Activated CD8-positive, alpha-beta T cell treated with anti-CD3 and anti-CD28 coated beads for 36 hours (primary cell): ENCODE measurements at regions not wholly inside any gene's neighbourhood (a gene's known extent, or its start where the extent isn't known, plus 50 kb on each side); places are given as distances from the start of the nearest gene placed in this dataset.

Experiments used
- ATAC-seq: fragments of 200-7000 bp; cut with Tn5 transposase; one replicate; pipeline ENCODE4 v1.10.0; 2021; ENCODE audit warnings: mild to moderate bottlenecking, moderate library complexity
- CTCF ChIA-PET: fragments of 350-600 bp; sonication (Branson Sonifier 250); formaldehyde crosslinking; loops from one replicate; lab custom pipeline; 2021; ENCODE audit warnings: antibody characterized with exemption; lab: Charles Lee
- POLR2A ChIA-PET: fragments of 350-600 bp; sonication (Branson Sonifier 250); formaldehyde crosslinking; loops from one replicate; lab custom pipeline; 2021; ENCODE audit warnings: antibody characterized with exemption; lab: Charles Lee
- DNase-seq: peaks from one replicate; pipeline ENCODE4 v3.0.0-alpha.2; 2020
- H3K27ac Mint-ChIP-seq: one replicate; pipeline ENCODE4 v1.8.0; 2021; ENCODE audit warnings: mild to moderate bottlenecking, mixed read lengths
- H3K27me3 Mint-ChIP-seq: one replicate; pipeline ENCODE4 v1.8.0; 2021; ENCODE audit warnings: mixed read lengths
- H3K36me3 Mint-ChIP-seq: one replicate; pipeline ENCODE4 v1.8.0; 2021; ENCODE audit warnings: low read depth, mixed read lengths
- H3K4me1 Mint-ChIP-seq: one replicate; pipeline ENCODE4 v1.8.0; 2021; ENCODE audit warnings: low read depth, mixed read lengths
- H3K4me3 Mint-ChIP-seq: one replicate; pipeline ENCODE4 v1.8.0; 2021; ENCODE audit warnings: mild to moderate bottlenecking, moderate library complexity, mixed read lengths
- H3K9me3 Mint-ChIP-seq: one replicate; pipeline ENCODE4 v1.8.0; 2021; ENCODE audit warnings: mixed read lengths
- intact Hi-C: fragments of 100-400 bp; cut with micrococcal nuclease; formaldehyde crosslinking; loops from one replicate; pipeline ENCODE4 v1.10.0; 2022
- TF ChIP-seq, protein P1 (sequence below): fragments of 200-600 bp; IDR thresholded peaks from one replicate; pipeline ENCODE4 v1.8.0; 2022; ENCODE audit warnings: antibody characterized with exemption, mild to moderate bottlenecking

DNA sequence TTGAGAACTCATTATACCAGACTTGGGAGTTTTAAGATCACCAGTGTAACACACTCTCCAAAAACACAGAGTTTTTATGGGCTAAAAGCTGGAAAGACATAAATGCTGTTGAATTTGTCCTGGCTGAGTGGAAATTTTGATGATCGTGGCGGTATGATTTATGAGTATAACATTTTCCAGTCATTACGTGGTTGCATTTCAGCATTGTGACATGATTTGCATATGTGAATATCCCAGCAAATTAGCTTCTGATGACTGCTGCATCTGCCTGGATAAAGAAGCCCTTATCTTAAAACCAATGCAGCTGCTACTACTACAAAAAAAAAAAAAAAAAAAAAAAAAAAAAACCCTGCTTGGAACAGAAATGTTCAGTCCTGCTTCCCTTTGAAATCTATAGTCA is 850.9 kb downstream of the TFAP2A start:
- Mint-ChIP-seq H3K36me3 (no peaks in the 10 kb centered on the region), H3K9me3 (peaks cover 2% of the 10 kb centered on the region), H3K4me3 (no peak overlapping the region), H3K27ac (no peak overlapping the region), H3K27me3 (no peaks in the 10 kb centered on the region), H3K4me1 (no peaks in the 10 kb centered on the region)
- TF ChIP-seq, protein P1, sequence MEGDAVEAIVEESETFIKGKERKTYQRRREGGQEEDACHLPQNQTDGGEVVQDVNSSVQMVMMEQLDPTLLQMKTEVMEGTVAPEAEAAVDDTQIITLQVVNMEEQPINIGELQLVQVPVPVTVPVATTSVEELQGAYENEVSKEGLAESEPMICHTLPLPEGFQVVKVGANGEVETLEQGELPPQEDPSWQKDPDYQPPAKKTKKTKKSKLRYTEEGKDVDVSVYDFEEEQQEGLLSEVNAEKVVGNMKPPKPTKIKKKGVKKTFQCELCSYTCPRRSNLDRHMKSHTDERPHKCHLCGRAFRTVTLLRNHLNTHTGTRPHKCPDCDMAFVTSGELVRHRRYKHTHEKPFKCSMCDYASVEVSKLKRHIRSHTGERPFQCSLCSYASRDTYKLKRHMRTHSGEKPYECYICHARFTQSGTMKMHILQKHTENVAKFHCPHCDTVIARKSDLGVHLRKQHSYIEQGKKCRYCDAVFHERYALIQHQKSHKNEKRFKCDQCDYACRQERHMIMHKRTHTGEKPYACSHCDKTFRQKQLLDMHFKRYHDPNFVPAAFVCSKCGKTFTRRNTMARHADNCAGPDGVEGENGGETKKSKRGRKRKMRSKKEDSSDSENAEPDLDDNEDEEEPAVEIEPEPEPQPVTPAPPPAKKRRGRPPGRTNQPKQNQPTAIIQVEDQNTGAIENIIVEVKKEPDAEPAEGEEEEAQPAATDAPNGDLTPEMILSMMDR, result no peak
- DNase-seq (no peak), ATAC-seq (no peak)
- ChIA-PET POLR2A (no interaction called here), CTCF (no interaction called here)
- intact Hi-C loops, result no loop called here

DNA sequence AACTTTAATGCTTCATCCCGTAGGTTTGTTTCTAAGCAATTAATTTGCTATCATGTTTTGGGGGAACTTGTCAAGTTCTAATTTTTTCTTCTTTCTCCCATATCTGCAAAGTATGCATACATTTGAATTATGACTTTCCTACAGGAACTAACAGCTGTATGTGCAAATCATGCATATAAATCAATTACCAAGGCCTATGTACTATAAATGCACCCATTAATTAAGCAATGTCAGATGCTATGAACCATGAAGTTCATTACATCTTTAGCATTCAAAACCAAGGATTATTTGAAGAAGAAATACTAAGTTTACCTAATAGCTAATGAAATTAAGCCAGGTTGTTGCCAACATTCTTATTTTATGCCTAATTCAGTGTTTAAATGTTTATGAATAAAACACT is 851.3 kb downstream of the TFAP2A start:
- POLR2A ChIA-PET, result no interaction called here
- intact Hi-C loops, result no loop called here
- H3K9me3 Mint-ChIP-seq, result peaks cover 2% of the 10 kb centered on the region
- no peak overlapping the region for H3K4me3 Mint-ChIP-seq
- DNase-seq (no peak), ATAC-seq (no peak)
- no peak overlapping the region for H3K27ac Mint-ChIP-seq
- TF ChIP-seq, protein P1, result no peak
- H3K36me3 Mint-ChIP-seq, result no peaks in the 10 kb centered on the region
- CTCF ChIA-PET, result no interaction called here
- H3K4me1 Mint-ChIP-seq, result no peaks in the 10 kb centered on the region
- no peaks in the 10 kb centered on the region for H3K27me3 Mint-ChIP-seq

DNA sequence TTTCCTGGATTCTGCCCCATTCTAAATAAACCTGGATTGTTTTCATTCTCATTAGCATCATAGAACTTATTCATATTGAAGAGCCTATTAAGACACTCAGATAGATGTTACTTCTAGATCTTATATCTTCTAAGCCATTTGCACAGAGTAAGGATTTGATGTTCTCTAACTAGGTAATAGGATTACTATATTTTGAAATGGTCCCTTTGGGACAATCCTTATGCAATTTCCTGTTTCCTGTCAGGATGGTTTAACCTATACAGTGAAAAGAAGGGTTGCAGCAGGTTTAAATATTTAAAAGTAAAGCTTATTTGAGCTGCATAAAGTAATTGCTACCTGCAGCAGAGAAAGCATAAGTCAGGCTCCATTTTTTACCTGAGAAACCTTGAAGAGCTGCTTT is 860.1 kb downstream of the TFAP2A start:
- TF ChIP-seq, protein P1, result no peak
- Mint-ChIP-seq H3K36me3 (no peaks in the 10 kb centered on the region), H3K27ac (no peak overlapping the region), H3K4me1 (no peaks in the 10 kb centered on the region), H3K4me3 (no peak overlapping the region), H3K9me3 (peaks cover 3% of the 10 kb centered on the region), H3K27me3 (no peaks in the 10 kb centered on the region)
- CTCF ChIA-PET, result no interaction called here
- intact Hi-C loops, result no loop called here
- POLR2A ChIA-PET, result no interaction called here
- DNase-seq, result no peak
- ATAC-seq, result no peak

DNA sequence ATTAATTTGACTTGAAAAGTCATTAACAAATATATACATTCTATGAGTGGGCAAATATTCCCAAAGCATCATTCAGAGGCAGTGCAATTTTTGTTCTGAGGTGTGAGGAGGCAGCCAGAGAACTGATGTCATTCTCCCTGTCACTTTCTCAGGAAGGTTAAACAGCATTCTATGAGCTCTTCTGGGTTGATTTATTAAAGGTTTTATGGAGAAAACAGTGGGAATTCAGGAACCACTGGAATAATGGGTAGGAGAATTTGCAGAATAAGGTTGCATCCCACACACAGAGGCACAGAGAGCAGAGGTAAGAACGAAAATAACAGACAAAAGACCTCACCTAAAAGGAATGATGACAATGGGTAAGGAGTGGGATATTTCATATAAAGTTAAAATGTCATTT is 860.6 kb downstream of the TFAP2A start:
- ChIA-PET POLR2A (no interaction called here), CTCF (no interaction called here)
- Mint-ChIP-seq H3K36me3 (no peaks in the 10 kb centered on the region), H3K27ac (no peak overlapping the region), H3K27me3 (no peaks in the 10 kb centered on the region), H3K9me3 (peaks cover 3% of the 10 kb centered on the region), H3K4me3 (no peak overlapping the region), H3K4me1 (no peaks in the 10 kb centered on the region)
- TF ChIP-seq, protein P1, result no peak
- DNase-seq, result no peak
- no peak for ATAC-seq
- intact Hi-C loops, result no loop called here

DNA sequence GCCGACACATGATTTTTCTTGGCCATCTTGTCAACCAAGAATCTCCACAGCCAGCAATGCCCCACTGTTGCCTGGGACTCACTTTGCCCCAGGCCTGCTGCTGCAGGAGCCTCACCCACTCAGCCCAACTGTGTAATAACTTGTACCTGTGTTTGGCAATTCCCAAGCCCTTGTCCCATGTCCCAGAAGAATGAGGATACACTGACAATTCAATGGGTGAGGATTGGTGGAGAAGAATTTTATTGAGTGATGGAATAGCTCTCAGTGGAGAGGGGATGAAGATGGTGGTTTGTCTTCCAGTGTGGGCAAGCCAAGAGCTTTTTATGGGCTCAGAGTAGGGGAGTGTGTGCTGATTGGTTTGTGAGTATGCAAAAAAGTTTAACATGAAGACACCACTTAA is 861.9 kb downstream of the TFAP2A start:
- TF ChIP-seq, protein P1, result no peak
- H3K27ac Mint-ChIP-seq, result no peak overlapping the region
- intact Hi-C loops, result no loop called here
- ChIA-PET CTCF (no interaction called here), POLR2A (no interaction called here)
- H3K4me3 Mint-ChIP-seq, result no peak overlapping the region
- H3K36me3 Mint-ChIP-seq, result no peaks in the 10 kb centered on the region
- no peak for ATAC-seq
- no peaks in the 10 kb centered on the region for H3K4me1 Mint-ChIP-seq
- no peaks in the 10 kb centered on the region for H3K27me3 Mint-ChIP-seq
- DNase-seq, result no peak
- peaks cover 3% of the 10 kb centered on the region for H3K9me3 Mint-ChIP-seq
